K562 (cell line): ENCODE measurements at regions not wholly inside any gene's neighbourhood (a gene's known extent, or its start where the extent isn't known, plus 50 kb on each side); places are given as distances from the start of the nearest gene placed in this dataset.

Source experiments
- CBX5 ChIP-seq: IDR thresholded peaks from 2 replicates; pipeline ENCODE4 v1.6.1; 2014; ENCODE audit warnings: low read depth, borderline replicate concordance
- JUN ChIP-seq, 2 experiments: sonication (generic) in 1 of 2; formaldehyde crosslinking in 1 of 2; IDR thresholded peaks; 2 replicates each; pipeline versions ENCODE4 v1.6.1 to v1.8.0; 2012 to 2022; ENCODE audit warnings: borderline replicate concordance in 2 of 2, mild to moderate bottlenecking in 2 of 2, improper control_type of control experiment in 1 of 2, low read depth in 1 of 2, low read length in 1 of 2, missing genetic modification reagents in 1 of 2
- MAZ ChIP-seq, 2 experiments: fragments of 450-650 bp in 1 of 2; sonication (generic) in 1 of 2; formaldehyde crosslinking; IDR thresholded peaks in 1 of 2; conservative IDR thresholded peaks in 1 of 2; 2 replicates each; pipeline versions ENCODE4 v1.4.0 to v1.5.0; 2020; ENCODE audit warnings: mild to moderate bottlenecking in 1 of 2, missing genetic modification reagents in 1 of 2
- MXI1 ChIP-seq: IDR thresholded peaks from 2 replicates; pipeline ENCODE4 v1.6.1; 2011; ENCODE audit warnings: low read depth, mild to moderate bottlenecking, improper control_type of control experiment, low read length
- NCOR1 ChIP-seq: fragments of 450-650 bp; IDR thresholded peaks from 2 replicates; pipeline ENCODE4 v1.6.1; 2016; ENCODE audit warnings: mild to moderate bottlenecking, moderate library complexity
- NEUROD1 ChIP-seq: fragments of 150-350 bp; IDR thresholded peaks from 2 replicates; pipeline ENCODE4 v1.6.1; 2014; ENCODE audit warnings: borderline replicate concordance, low read length, low read depth; ENCODE audit not compliant: partially characterized antibody
- PHB2 ChIP-seq: fragments of 450-650 bp; IDR thresholded peaks from 2 replicates; pipeline ENCODE4 v1.6.1; 2017; ENCODE audit warnings: low read depth
- PHF8 ChIP-seq: fragments of 200-600 bp; sonication (generic); IDR thresholded peaks from 2 replicates; pipeline ENCODE4 v1.6.1; 2012; ENCODE audit warnings: mixed run types, mild to moderate bottlenecking, inconsistent platforms, low read length, moderate library complexity, borderline replicate concordance
- ZNF253 ChIP-seq: fragments of 250-450 bp; sonication (Bioruptor Pico); conservative IDR thresholded peaks from 2 replicates; pipeline ENCODE4 v1.6.1; 2021; ENCODE audit warnings: mild to moderate bottlenecking
- TF ChIP-seq, protein P1 (sequence below), 2 experiments: fragments of 450-650 bp; formaldehyde crosslinking in 1 of 2; IDR thresholded peaks; 2 replicates each; pipeline versions ENCODE4 v1.4.0 to v1.6.1; 2014 to 2020; ENCODE audit warnings: mild to moderate bottlenecking in 2 of 2, borderline replicate concordance in 1 of 2, low read depth in 1 of 2

DNA sequence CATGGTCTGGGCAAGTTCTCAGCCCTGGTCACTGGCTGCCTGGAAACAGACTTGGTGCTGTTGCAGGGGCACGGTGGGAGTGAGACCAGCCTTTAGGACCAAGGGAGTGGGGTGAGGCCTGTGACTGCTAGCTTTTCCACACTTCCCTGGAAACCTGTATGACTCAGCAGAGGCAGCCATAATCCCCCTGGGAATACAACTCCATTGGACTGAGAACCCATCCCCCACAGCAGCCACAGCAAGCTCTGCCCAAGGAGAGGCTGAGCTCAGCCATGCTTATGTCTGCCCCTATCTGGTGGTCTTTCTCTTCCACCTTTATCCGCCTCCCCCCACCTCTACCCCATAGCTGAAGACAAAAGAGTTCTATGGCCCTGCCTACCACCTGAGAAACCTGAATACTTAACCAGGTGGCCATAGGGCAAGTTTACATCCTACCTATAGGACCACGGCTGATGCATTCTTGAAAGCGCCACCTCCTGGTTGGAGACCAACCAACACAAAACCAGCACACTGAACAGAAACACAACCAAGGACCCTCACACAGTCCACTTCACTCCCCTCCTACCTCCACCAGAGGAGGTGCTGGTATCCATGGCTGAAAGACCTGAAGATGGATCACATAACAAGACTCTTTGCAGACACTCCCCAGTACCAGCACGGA lies 816.2 kb upstream of the SOX9 start:
- no peak for TF ChIP-seq JUN (IDR thresholded peaks at IDR 0.05; ENCODE audit: borderline replicate concordance, low read depth, low read length)
- TF ChIP-seq JUN (CRISPR knock-in tag; IDR thresholded peaks at IDR 0.05; ENCODE audit: borderline replicate concordance) = no peak
- TF ChIP-seq MXI1 = no peak
- no peak for TF ChIP-seq PHB2
- TF ChIP-seq MAZ (CRISPR knock-in tag; conservative IDR thresholded peaks at IDR 0.05 in 1 of 2, IDR thresholded peaks at IDR 0.05 in 1 of 2) = no peak
- no peak for TF ChIP-seq NCOR1
- TF ChIP-seq CBX5 = no peak
- no peak for TF ChIP-seq NEUROD1
- TF ChIP-seq, protein P1, sequence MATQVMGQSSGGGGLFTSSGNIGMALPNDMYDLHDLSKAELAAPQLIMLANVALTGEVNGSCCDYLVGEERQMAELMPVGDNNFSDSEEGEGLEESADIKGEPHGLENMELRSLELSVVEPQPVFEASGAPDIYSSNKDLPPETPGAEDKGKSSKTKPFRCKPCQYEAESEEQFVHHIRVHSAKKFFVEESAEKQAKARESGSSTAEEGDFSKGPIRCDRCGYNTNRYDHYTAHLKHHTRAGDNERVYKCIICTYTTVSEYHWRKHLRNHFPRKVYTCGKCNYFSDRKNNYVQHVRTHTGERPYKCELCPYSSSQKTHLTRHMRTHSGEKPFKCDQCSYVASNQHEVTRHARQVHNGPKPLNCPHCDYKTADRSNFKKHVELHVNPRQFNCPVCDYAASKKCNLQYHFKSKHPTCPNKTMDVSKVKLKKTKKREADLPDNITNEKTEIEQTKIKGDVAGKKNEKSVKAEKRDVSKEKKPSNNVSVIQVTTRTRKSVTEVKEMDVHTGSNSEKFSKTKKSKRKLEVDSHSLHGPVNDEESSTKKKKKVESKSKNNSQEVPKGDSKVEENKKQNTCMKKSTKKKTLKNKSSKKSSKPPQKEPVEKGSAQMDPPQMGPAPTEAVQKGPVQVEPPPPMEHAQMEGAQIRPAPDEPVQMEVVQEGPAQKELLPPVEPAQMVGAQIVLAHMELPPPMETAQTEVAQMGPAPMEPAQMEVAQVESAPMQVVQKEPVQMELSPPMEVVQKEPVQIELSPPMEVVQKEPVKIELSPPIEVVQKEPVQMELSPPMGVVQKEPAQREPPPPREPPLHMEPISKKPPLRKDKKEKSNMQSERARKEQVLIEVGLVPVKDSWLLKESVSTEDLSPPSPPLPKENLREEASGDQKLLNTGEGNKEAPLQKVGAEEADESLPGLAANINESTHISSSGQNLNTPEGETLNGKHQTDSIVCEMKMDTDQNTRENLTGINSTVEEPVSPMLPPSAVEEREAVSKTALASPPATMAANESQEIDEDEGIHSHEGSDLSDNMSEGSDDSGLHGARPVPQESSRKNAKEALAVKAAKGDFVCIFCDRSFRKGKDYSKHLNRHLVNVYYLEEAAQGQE (IDR thresholded peaks at IDR 0.05; ENCODE audit: borderline replicate concordance) = no peak
- TF ChIP-seq, protein P1 (CRISPR knock-in tag; IDR thresholded peaks at IDR 0.05; ENCODE audit: low read depth) = no peak
- no peak for TF ChIP-seq ZNF253 (CRISPR knock-in tag)
- no peak for TF ChIP-seq PHF8
